OCI-LY1 (cell line): ENCODE measurements at regions not wholly inside any gene's neighbourhood (a gene's known extent, or its start where the extent isn't known, plus 50 kb on each side); places are given as distances from the start of the nearest gene placed in this dataset.

Source experiments
- H2AFZ ChIP-seq: fragments of 200-600 bp; sonication (generic), shearing (Covaris generic); 2 replicates; pipeline ENCODE4 v1.6.0; 2014; ENCODE audit warnings: antibody characterized with exemption, mild to moderate bottlenecking, low read length
- H3F3A ChIP-seq: fragments of 200-600 bp; sonication (generic), shearing (Covaris generic); 2 replicates; pipeline ENCODE4 v1.6.0; 2014; ENCODE audit warnings: mild to moderate bottlenecking, antibody characterized with exemption, low read length, moderate library complexity; ENCODE audit not compliant: insufficient read depth
- H3K27ac ChIP-seq: fragments of 200-600 bp; sonication (generic); 2 replicates; pipeline ENCODE4 v1.5.1; 2014; ENCODE audit warnings: low read length, mixed run types, mild to moderate bottlenecking, low read depth; ENCODE audit not compliant: poor library complexity, severe bottlenecking
- H3K27me3 ChIP-seq: fragments of 200-600 bp; sonication (generic); 2 replicates; pipeline ENCODE4 v1.6.0; 2014; ENCODE audit warnings: antibody characterized with exemption, mild to moderate bottlenecking, low read length, moderate library complexity; ENCODE audit not compliant: insufficient read depth
- H3K36me3 ChIP-seq: fragments of 200-600 bp; sonication (generic); 2 replicates; pipeline ENCODE4 v1.6.1; 2014; ENCODE audit warnings: mild to moderate bottlenecking, antibody characterized with exemption, low read length, moderate library complexity, mixed read lengths; ENCODE audit not compliant: insufficient read depth
- H3K4me1 ChIP-seq: fragments of 200-600 bp; sonication (generic); 2 replicates; pipeline ENCODE4 v1.5.1; 2014; ENCODE audit warnings: mild to moderate bottlenecking, low read length, moderate library complexity; ENCODE audit not compliant: insufficient read depth, severe bottlenecking
- H3K4me2 ChIP-seq: fragments of 200-600 bp; sonication (generic), shearing (Covaris generic); 2 replicates; pipeline ENCODE4 v1.6.1; 2014; ENCODE audit warnings: low read length
- H3K4me3 ChIP-seq: fragments of 200-600 bp; sonication (generic); 2 replicates; pipeline ENCODE4 v1.5.1; 2014; ENCODE audit warnings: low read length, low read depth, mild to moderate bottlenecking, mixed read lengths; ENCODE audit not compliant: poor library complexity, severe bottlenecking
- H3K79me2 ChIP-seq: fragments of 200-600 bp; shearing (Covaris generic); 2 replicates; pipeline ENCODE4 v1.6.1; 2016; ENCODE audit warnings: mixed run types, low read length, mixed read lengths; ENCODE audit not compliant: insufficient read depth
- H3K9ac ChIP-seq: fragments of 200-600 bp; sonication (generic), shearing (Covaris generic); 2 replicates; pipeline ENCODE4 v1.6.1; 2014; ENCODE audit warnings: mild to moderate bottlenecking, low read length, mixed read lengths
- H3K9me2 ChIP-seq: fragments of 200-600 bp; sonication (generic), shearing (Covaris generic); 2 replicates; pipeline ENCODE4 v1.6.1; 2014; ENCODE audit warnings: low read depth, mild to moderate bottlenecking, low read length, mixed read lengths
- H3K9me3 ChIP-seq: fragments of 200-600 bp; shearing (Covaris generic); 2 replicates; pipeline ENCODE4 v1.6.1; 2014; ENCODE audit warnings: low read length, mixed read lengths
- H4K20me1 ChIP-seq: fragments of 200-600 bp; sonication (generic), shearing (Covaris generic); 2 replicates; pipeline ENCODE4 v1.6.0; 2016; ENCODE audit warnings: mild to moderate bottlenecking, low read length; ENCODE audit not compliant: insufficient read depth
- EZH2 ChIP-seq: fragments of 200-600 bp; sonication (generic), shearing (Covaris generic); IDR thresholded peaks from 2 replicates; pipeline ENCODE4 v1.8.0; 2017; ENCODE audit warnings: borderline replicate concordance, mixed run types, mild to moderate bottlenecking, antibody characterized with exemption, low read length, moderate library complexity, mixed read lengths
- TF ChIP-seq, protein P1 (sequence below): fragments of 200-600 bp; sonication (generic), shearing (Covaris generic); IDR thresholded peaks from 2 replicates; pipeline ENCODE4 v1.5.1; 2017; ENCODE audit warnings: mild to moderate bottlenecking, antibody characterized with exemption, low read length, moderate library complexity, mixed read lengths

GRCh38 chr11:128279866-128280265 lies 307.5 kb downstream of the ETS1 start:
- Histone ChIP-seq H3K9me2 (no peaks in the 10 kb centered on the region), H3K4me3 (no peak overlapping the region), H3F3A (no peaks in the 10 kb centered on the region), H3K9ac (no peak overlapping the region), H3K27me3 (no peaks in the 10 kb centered on the region), H3K4me2 (no peak overlapping the region), H2AFZ (no peak overlapping the region), H4K20me1 (no peaks in the 10 kb centered on the region), H3K27ac (no peak overlapping the region), H3K4me1 (no peaks in the 10 kb centered on the region), H3K9me3 (no peaks in the 10 kb centered on the region), H3K79me2 (no peaks in the 10 kb centered on the region), H3K36me3 (no peaks in the 10 kb centered on the region)
- TF ChIP-seq, protein P1, sequence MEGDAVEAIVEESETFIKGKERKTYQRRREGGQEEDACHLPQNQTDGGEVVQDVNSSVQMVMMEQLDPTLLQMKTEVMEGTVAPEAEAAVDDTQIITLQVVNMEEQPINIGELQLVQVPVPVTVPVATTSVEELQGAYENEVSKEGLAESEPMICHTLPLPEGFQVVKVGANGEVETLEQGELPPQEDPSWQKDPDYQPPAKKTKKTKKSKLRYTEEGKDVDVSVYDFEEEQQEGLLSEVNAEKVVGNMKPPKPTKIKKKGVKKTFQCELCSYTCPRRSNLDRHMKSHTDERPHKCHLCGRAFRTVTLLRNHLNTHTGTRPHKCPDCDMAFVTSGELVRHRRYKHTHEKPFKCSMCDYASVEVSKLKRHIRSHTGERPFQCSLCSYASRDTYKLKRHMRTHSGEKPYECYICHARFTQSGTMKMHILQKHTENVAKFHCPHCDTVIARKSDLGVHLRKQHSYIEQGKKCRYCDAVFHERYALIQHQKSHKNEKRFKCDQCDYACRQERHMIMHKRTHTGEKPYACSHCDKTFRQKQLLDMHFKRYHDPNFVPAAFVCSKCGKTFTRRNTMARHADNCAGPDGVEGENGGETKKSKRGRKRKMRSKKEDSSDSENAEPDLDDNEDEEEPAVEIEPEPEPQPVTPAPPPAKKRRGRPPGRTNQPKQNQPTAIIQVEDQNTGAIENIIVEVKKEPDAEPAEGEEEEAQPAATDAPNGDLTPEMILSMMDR: no peak
- TF ChIP-seq EZH2: no peak

DNA sequence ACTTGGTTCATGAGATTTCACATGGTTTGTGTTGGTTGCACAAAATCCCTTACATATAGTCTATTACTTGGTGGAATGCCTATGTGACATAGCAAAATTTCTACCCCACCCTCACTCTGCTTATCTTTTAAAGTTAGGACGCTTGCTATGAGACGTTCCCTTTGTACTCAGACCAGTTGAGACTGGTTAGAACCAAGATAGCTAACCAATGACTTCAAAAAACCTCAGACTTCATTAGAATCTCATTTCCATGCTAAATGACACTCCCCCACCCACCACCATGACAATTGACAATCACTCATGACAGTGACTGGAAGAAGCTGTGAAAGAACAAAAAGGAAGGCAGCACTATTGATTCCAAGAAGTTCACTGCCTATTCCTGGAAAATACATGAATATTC lies 313.6 kb downstream of the ETS1 start:
- TF ChIP-seq, protein P1: no peak
- TF ChIP-seq EZH2: no peak
- no peaks in the 10 kb centered on the region for H3K9me2 ChIP-seq
- no peak overlapping the region for H3K9ac ChIP-seq
- no peaks in the 10 kb centered on the region for H3K36me3 ChIP-seq
- H3K4me1 ChIP-seq: peaks cover 6% of the 10 kb centered on the region
- H3K4me2 ChIP-seq: no peak overlapping the region
- H3K27ac ChIP-seq: no peak overlapping the region
- H3K27me3 ChIP-seq: no peaks in the 10 kb centered on the region
- H4K20me1 ChIP-seq: no peaks in the 10 kb centered on the region
- H3K9me3 ChIP-seq: no peaks in the 10 kb centered on the region
- H3F3A ChIP-seq: no peaks in the 10 kb centered on the region
- H2AFZ ChIP-seq: no peak overlapping the region
- H3K4me3 ChIP-seq: no peak overlapping the region
- no peaks in the 10 kb centered on the region for H3K79me2 ChIP-seq

DNA sequence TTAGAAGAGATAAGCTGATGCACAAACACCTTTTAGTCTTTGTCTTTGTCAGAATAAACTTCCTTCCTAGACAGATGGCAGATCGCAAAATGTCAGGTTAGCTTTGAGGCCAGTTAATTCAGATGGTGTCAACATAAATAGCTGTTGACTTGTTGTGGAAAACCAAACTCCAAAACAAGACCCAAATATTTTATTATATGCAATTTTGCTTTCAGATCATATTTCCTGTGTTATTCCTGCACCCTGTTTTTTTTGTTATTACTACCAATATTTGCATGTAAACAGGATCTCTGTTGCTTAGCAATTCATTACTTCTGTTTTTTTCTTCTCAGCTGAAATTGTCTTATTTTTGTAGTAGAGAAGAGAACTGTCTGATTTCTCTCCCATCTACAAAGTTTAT lies 316.0 kb downstream of the ETS1 start:
- H2AFZ ChIP-seq: no peak overlapping the region
- H3K9me2 ChIP-seq: no peaks in the 10 kb centered on the region
- TF ChIP-seq, protein P1: no peak
- no peak for TF ChIP-seq EZH2

More for the DNA sequence above, 316.0 kb downstream of the ETS1 start:
- Histone ChIP-seq H3K9me3 (no peaks in the 10 kb centered on the region), H3K9ac (no peak overlapping the region), H3F3A (no peaks in the 10 kb centered on the region), H3K4me3 (no peak overlapping the region), H3K4me1 (peaks cover 6% of the 10 kb centered on the region), H3K4me2 (no peak overlapping the region), H3K79me2 (no peaks in the 10 kb centered on the region), H3K27me3 (no peaks in the 10 kb centered on the region), H4K20me1 (no peaks in the 10 kb centered on the region), H3K36me3 (no peaks in the 10 kb centered on the region), H3K27ac (no peak overlapping the region)
